Aorta (tissue), 5 donors: ENCODE measurements at regions not wholly inside any gene's neighbourhood (a gene's known extent, or its start where the extent isn't known, plus 50 kb on each side); places are given as distances from the start of the nearest gene placed in this dataset.
"Not testable (repeated sequence)": the region's sequence is repeated elsewhere in the genome, so short reads cannot be mapped to it uniquely, and the experiment has no call there.

Source experiments
- ATAC-seq: fragments of 200-7000 bp; cut with Tn5 transposase; one replicate; pipeline ENCODE4 v1.9.1; 2022; ENCODE audit warnings: moderate library complexity; ENCODE audit not compliant: low FRiP score
- DNase-seq, 2 donors: peaks; one replicate each; pipeline ENCODE4 v3.0.0-alpha.2; 2020
- H3K27ac ChIP-seq, 2 donors: one replicate each; pipeline ENCODE4 v1.5.1; 2013; ENCODE audit warnings: low read length in 2 of 2, mild to moderate bottlenecking in 2 of 2, moderate library complexity in 2 of 2, control low read depth in 1 of 2, inconsistent platforms in 1 of 2, low read depth in 1 of 2
- H3K27me3 ChIP-seq, 2 donors: one replicate each; pipeline ENCODE4 v1.6.1; 2013; ENCODE audit warnings: control low read depth in 1 of 2, low read length in 1 of 2, mild to moderate bottlenecking in 1 of 2, moderate library complexity in 1 of 2; ENCODE audit not compliant: insufficient read depth in 2 of 2, control insufficient read depth in 1 of 2
- H3K36me3 ChIP-seq, 2 donors: one replicate each; pipeline ENCODE4 v1.6.1; 2013; ENCODE audit warnings: control low read depth in 1 of 2, low read length in 1 of 2, mild to moderate bottlenecking in 1 of 2; ENCODE audit not compliant: insufficient read depth in 2 of 2, control insufficient read depth in 1 of 2
- H3K4me1 ChIP-seq, 2 donors: one replicate each; pipeline ENCODE4 v1.6.1; 2013; ENCODE audit warnings: low read length in 2 of 2, control low read depth in 1 of 2, mild to moderate bottlenecking in 1 of 2, moderate library complexity in 1 of 2; ENCODE audit not compliant: insufficient read depth in 2 of 2, control insufficient read depth in 1 of 2
- H3K4me3 ChIP-seq, 2 donors: one replicate each; pipeline ENCODE4 v1.5.1; 2013; ENCODE audit warnings: low read length in 2 of 2, control low read depth in 1 of 2, mild to moderate bottlenecking in 1 of 2
- H3K9me3 ChIP-seq: one replicate; pipeline ENCODE4 v1.6.1; 2013; ENCODE audit warnings: mild to moderate bottlenecking, low read length; ENCODE audit not compliant: control insufficient read depth
- WGBS, 2 donors: extraction: QIAGEN DNeasy Blood & Tissue Kit; methylation state at CpG; one replicate each; pipeline ENCODE4 v1.1.7; 2013; 5-methylcytosine and 5-hydroxymethylcytosine counted together
- intact Hi-C, 2 donors: fragments of 100-400 bp; cut with DNase I; formaldehyde crosslinking; loops; one replicate each; pipeline versions ENCODE4 v1.14.2 to v1.15.0; 2022
- donor health status: healthy with polysubstance abuse.
- donor health status: Bipolar disorder and iron deficiency.
- donor health status: DM: no; HTN: no; CAD: no.
- donor health status: DM: no; HTN: no; CAD: no.
- donor health status: DM: yes; HTN: yes; CAD: no.

- H3K9me3 ChIP-seq, ATAC-seq, H3K4me3 ChIP-seq, H3K27ac ChIP-seq, intact Hi-C loops, H3K36me3 ChIP-seq, H3K27me3 ChIP-seq, DNase-seq, H3K4me1 ChIP-seq: not testable (repeated sequence)
- WGBS, 2 donors = 67 to 73% methylated on average over 3 of the region's 9 CpGs
Measured at GRCh38 chr15:20680257-20680815, 138.7 kb upstream of the GOLGA6L6 start.

GRCh38 chr15:20672470-20672869 lies 130.9 kb upstream of the GOLGA6L6 start:
- WGBS, 2 donors = 39 to 48% methylated on average over 1 of the region's 1 CpG
- H3K4me3 ChIP-seq = no peak overlapping the region
- H3K27ac ChIP-seq = no peak overlapping the region
- H3K27me3 ChIP-seq = no peaks in the 10 kb centered on the region
- H3K36me3 ChIP-seq = no peaks in the 10 kb centered on the region
- intact Hi-C loops = no loop called here
- ATAC-seq = no peak
- H3K9me3 ChIP-seq = no peaks in the 10 kb centered on the region
- H3K4me1 ChIP-seq = no peaks in the 10 kb centered on the region
- no peak for DNase-seq

- Histone ChIP-seq H3K27me3 (no peaks in the 10 kb centered on the region), H3K4me3 (no peak overlapping the region), H3K27ac (no peak overlapping the region), H3K4me1 (no peaks in the 10 kb centered on the region), H3K9me3 (no peaks in the 10 kb centered on the region), H3K36me3 (no peaks in the 10 kb centered on the region)
- intact Hi-C loops = no loop called here
- DNase-seq = no peak
- no peak for ATAC-seq
- 19 to 23% methylated on average over 2 of the region's 2 CpGs for WGBS, 2 donors
Measured at GRCh38 chr15:20671675-20672074, 130.1 kb upstream of the GOLGA6L6 start.

- H3K27ac ChIP-seq, H3K36me3 ChIP-seq, DNase-seq, H3K4me3 ChIP-seq, H3K27me3 ChIP-seq, intact Hi-C loops, ATAC-seq, H3K4me1 ChIP-seq, H3K9me3 ChIP-seq: not testable (repeated sequence)
- WGBS, 2 donors = 49 to 61% methylated on average over 3 of the region's 3 CpGs
Measured at GRCh38 chr15:20666410-20666809, 124.8 kb upstream of the GOLGA6L6 start.

- DNase-seq = peak; percentile 40 to 43
- 34 to 45% methylated on average over 1 of the region's 1 CpG for WGBS, 2 donors
- H3K27ac ChIP-seq = no peak overlapping the region
- intact Hi-C loops = no loop called here
- ATAC-seq = no peak
- no peaks in the 10 kb centered on the region for H3K9me3 ChIP-seq
- H3K4me1 ChIP-seq = no peaks in the 10 kb centered on the region
- no peaks in the 10 kb centered on the region for H3K27me3 ChIP-seq
- H3K4me3 ChIP-seq = no peak overlapping the region
- no peaks in the 10 kb centered on the region for H3K36me3 ChIP-seq
Measured at GRCh38 chr15:20665653-20666052, 124.1 kb upstream of the GOLGA6L6 start.

- Histone ChIP-seq H3K27me3 (no peaks in the 10 kb centered on the region), H3K36me3 (no peaks in the 10 kb centered on the region), H3K4me3 (no peak overlapping the region), H3K27ac (no peak overlapping the region), H3K9me3 (no peaks in the 10 kb centered on the region), H3K4me1 (peaks cover 0 to 1% of the 10 kb centered on the region in 2 donors)
- ATAC-seq = no peak
- intact Hi-C loops = no loop called here
- 41 to 52% methylated on average over 8 of the region's 8 CpGs for WGBS, 2 donors
- DNase-seq = peak; percentile 46 to 75
Measured at GRCh38 chr15:20659265-20659664, 117.7 kb upstream of the GOLGA6L6 start.

GRCh38 chr15:20658024-20658423 lies 116.4 kb upstream of the GOLGA6L6 start:
- WGBS, 2 donors = 49 to 51% methylated on average over 5 of the region's 5 CpGs
- Histone ChIP-seq H3K9me3 (no peaks in the 10 kb centered on the region), H3K4me3 (no peak overlapping the region), H3K27me3 (no peaks in the 10 kb centered on the region), H3K36me3 (no peaks in the 10 kb centered on the region), H3K27ac (no peak overlapping the region), H3K4me1 (peaks cover 0 to 1% of the 10 kb centered on the region in 2 donors)
- DNase-seq (peak in 1 of 2 donors; percentile 67), ATAC-seq (no peak)
- intact Hi-C loops = no loop called here

GRCh38 chr15:20657084-20657483 lies 115.5 kb upstream of the GOLGA6L6 start:
- intact Hi-C loops = no loop called here
- H3K36me3 ChIP-seq = no peaks in the 10 kb centered on the region
- H3K27me3 ChIP-seq = no peaks in the 10 kb centered on the region
- no peak for ATAC-seq
- H3K27ac ChIP-seq = no peak overlapping the region
- no peaks in the 10 kb centered on the region for H3K9me3 ChIP-seq
- peaks cover 0 to 1% of the 10 kb centered on the region in 2 donors for H3K4me1 ChIP-seq
- no peak overlapping the region for H3K4me3 ChIP-seq
- no peak for DNase-seq
- 80 to 88% methylated on average over 1 of the region's 1 CpG for WGBS, 2 donors

GRCh38 chr15:20652914-20653313 lies 111.3 kb upstream of the GOLGA6L6 start:
- H3K27ac ChIP-seq = no peak overlapping the region

More at GRCh38 chr15:20652914-20653313, 111.3 kb upstream of the GOLGA6L6 start:
- Histone ChIP-seq H3K27me3 (no peaks in the 10 kb centered on the region), H3K4me1 (no peaks in the 10 kb centered on the region), H3K36me3 (no peaks in the 10 kb centered on the region), H3K9me3 (no peaks in the 10 kb centered on the region), H3K4me3 (no peak overlapping the region)
- intact Hi-C loops = no loop called here
- no peak for DNase-seq
- whole genome bisulfite sequencing, 2 donors = 75 to 78% methylated on average over 2 of the region's 2 CpGs
- ATAC-seq = no peak
